Central memory CD4-positive, alpha-beta T cell (primary cell): ENCODE measurements at regions not wholly inside any gene's neighbourhood (a gene's known extent, or its start where the extent isn't known, plus 50 kb on each side); places are given as distances from the start of the nearest gene placed in this dataset.
"Not testable (repeated sequence)": the region's sequence is repeated elsewhere in the genome, so short reads cannot be mapped to it uniquely, and the experiment has no call there.

Experiments used
- DNase-seq: peaks from one replicate; pipeline ENCODE4 v3.0.0; 2022

DNA sequence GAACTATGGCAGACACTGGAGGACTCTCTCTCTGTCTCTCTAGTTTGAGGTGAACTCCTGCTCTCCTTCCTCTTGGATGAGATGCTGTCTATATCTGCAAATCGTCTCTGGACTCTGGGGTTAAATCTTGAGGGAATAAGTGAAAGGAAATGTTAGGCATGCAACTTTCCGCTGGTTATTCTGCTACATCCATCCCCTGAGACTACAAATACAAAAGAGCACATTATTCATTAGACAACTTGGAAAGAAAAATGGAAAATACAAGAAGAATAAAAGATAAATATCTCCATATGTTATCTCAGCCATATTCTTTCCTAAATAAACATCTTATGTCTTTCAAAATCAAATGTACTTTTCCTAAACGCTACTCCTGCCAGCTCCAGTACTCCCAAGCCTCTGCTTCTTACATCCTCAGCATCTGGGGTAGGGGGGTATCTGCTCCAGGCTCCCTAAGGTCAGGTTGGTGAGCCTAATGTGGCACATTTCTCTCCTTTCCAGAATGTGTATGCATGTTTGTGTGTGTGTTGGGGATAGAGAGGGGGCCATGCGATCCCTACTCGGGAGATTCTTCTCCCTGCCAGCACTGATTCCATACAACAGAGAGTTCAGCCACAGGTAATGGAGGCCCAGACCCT lies 102.9 kb upstream of the FSCB start:
- DNase-seq: no peak

GRCh38 chr14:44609201-44609600 lies 102.1 kb upstream of the FSCB start:
- DNase-seq: no peak

DNA sequence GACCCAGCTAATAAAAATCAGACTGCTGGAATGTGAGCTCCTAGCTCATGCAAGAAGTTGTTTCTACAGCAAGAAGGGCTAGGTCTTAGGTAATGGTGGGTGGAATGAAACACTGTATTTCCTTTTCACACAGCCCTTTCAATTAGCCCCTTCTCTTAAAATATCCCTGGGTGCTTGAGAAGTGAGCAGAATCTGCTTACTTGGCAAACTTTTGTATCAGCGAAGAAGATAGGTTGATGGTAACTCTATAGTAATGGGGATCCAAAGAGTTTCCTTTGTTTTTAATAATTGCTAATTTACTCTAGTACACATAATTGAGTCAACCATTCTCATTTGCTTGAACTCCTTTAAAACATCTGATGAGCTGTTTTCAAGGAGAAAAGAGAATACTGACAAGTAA lies 100.6 kb upstream of the FSCB start:
- DNase-seq: no peak

- no peak for DNase-seq
These were observed 99.5 kb upstream of the FSCB start for GRCh38 chr14:44606576-44606975.

- DNase-seq: not testable (repeated sequence)
These were observed 94.2 kb upstream of the FSCB start for GRCh38 chr14:44601266-44601665.

DNA sequence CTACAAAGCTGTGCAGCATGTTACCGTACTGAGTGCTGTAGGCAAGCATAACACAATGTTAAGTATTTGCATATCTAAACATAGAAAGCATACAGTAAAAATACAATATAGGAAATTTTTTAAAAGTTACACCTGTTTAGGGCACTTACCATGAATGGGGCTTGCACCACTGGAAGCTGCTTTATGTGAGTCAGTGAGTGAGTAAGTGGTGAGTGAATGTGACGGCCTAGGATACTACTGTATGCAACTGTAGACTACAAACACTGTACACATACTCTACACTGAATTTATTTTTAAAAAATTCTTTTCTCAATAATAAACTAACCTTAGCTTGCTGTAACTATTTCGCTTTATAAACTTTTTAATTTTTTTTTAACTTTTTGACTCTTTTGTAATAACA lies 82.1 kb upstream of the FSCB start:
- DNase-seq: no peak

- no peak for DNase-seq
These were observed 79.8 kb upstream of the FSCB start for GRCh38 chr14:44586910-44587309.

GRCh38 chr14:44576356-44576755 lies 69.3 kb upstream of the FSCB start:
- DNase-seq: no peak

DNA sequence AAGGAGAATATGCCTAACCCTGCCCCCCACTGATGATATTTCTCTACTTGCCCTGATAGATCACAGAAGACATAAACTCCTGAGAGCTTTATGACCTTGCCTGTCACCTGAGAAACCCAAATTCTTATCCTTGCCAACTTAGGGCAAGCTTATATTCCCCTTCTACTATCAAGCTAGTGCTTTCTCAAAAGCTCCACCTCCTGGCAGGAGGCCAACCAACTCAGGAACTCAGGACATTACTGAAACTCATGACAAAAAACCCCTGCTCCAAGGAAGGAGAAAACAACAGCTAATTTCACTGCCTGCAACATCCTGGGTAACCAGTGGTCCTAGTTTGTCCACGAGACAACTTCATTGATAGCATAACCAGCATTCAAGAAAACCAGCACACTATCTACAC lies 60.9 kb upstream of the FSCB start:
- no peak for DNase-seq

DNA sequence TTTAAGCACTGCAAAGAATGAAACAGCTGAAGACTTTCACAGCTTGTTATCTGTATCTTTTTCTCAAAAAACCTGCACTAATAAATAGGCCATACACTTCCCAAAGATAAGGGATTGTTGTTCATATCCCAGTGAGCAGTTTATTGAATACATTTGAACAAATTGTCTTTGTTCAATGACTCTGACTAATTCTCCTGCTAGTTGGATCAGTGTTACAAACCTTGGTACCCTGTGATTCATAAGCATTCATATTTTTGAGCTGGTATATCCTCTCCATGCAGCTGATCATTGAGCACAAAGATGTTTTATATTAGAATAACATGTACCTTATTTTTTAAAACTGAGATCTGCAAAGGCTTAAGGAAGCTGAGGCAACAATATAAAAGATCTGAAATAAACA lies 58.9 kb upstream of the FSCB start:
- DNase-seq: no peak

- no peak for DNase-seq
These were observed 57.8 kb upstream of the FSCB start for GRCh38 chr14:44564908-44565307.
